ENCODE measurements at regions not wholly inside any gene's neighbourhood (a gene's known extent, or its start where the extent isn't known, plus 50 kb on each side); places are given as distances from the start of the nearest gene placed in this dataset.
"Not testable (repeated sequence)": the region's sequence is repeated elsewhere in the genome, so short reads cannot be mapped to it uniquely, and the experiment has no call there.

- DNase-seq (ENCODE audit: low spot score), result no peak
- 82% methylated on average over 20 of the region's 20 CpGs for WGBS
- H3K4me3 ChIP-seq, result no peak overlapping the region
- no peak for TF ChIP-seq POLR2A (IDR thresholded peaks at IDR 0.05)
- no peak for TF ChIP-seq POLR2AphosphoS5 (IDR thresholded peaks at IDR 0.05)
- no peak for TF ChIP-seq CTCF (IDR thresholded peaks at IDR 0.05)
- intact Hi-C loops (cut with DNase I), result no loop called here
- H3K27me3 ChIP-seq (replicated peaks; ENCODE audit: insufficient read depth), result no peaks in the 10 kb centered on the region
- H3K9me3 ChIP-seq, result no peaks in the 10 kb centered on the region
- no peaks in the 10 kb centered on the region for H3K4me1 ChIP-seq (replicated peaks)
- H3K27ac ChIP-seq, result no peak overlapping the region
- no peaks in the 10 kb centered on the region for H3K36me3 ChIP-seq
These were observed 64.1 kb upstream of the RNF32 start for GRCh38 chr7:156576216-156577058.

GRCh38 chr7:156568258-156568657 lies 72.3 kb upstream of the RNF32 start:
- intact Hi-C loops (cut with DNase I), result no loop called here

GRCh38 chr7:156566812-156567549 lies 73.6 kb upstream of the RNF32 start:
- Histone ChIP-seq H3K4me1 (replicated peaks) (no peaks in the 10 kb centered on the region), H3K36me3 (no peaks in the 10 kb centered on the region), H3K4me3 (no peak overlapping the region), H3K27ac (peak overlapping the region; percentile 14 to 25), H3K27me3 (replicated peaks; ENCODE audit: insufficient read depth) (no peaks in the 10 kb centered on the region), H3K9me3 (no peaks in the 10 kb centered on the region)
- intact Hi-C loops (cut with DNase I), result no loop called here
- no peak for DNase-seq (ENCODE audit: low spot score)
- TF ChIP-seq CTCF (IDR thresholded peaks at IDR 0.05) (no peak), POLR2AphosphoS5 (IDR thresholded peaks at IDR 0.05) (peak; percentile 48), POLR2A (IDR thresholded peaks at IDR 0.05) (no peak)
- 43% methylated on average over 8 of the region's 8 CpGs for WGBS

More at GRCh38 chr7:156568258-156568657, 72.3 kb upstream of the RNF32 start:
- Histone ChIP-seq H3K4me3 (no peak overlapping the region), H3K27me3 (replicated peaks; ENCODE audit: insufficient read depth) (no peaks in the 10 kb centered on the region), H3K36me3 (no peaks in the 10 kb centered on the region), H3K9me3 (no peaks in the 10 kb centered on the region), H3K27ac (no peak overlapping the region), H3K4me1 (replicated peaks) (no peaks in the 10 kb centered on the region)
- TF ChIP-seq POLR2AphosphoS5 (IDR thresholded peaks at IDR 0.05), result no peak
- no peak for TF ChIP-seq CTCF (IDR thresholded peaks at IDR 0.05)
- no peak for TF ChIP-seq POLR2A (IDR thresholded peaks at IDR 0.05)
- WGBS, result 81% methylated on average over 1 of the region's 1 CpG
- no peak for DNase-seq (ENCODE audit: low spot score)

- 100% methylated on average over 1 of the region's 1 CpG for WGBS
- H3K27ac ChIP-seq; H3K9me3 ChIP-seq; H3K4me1 ChIP-seq (replicated peaks); H3K27me3 ChIP-seq (replicated peaks; ENCODE audit: insufficient read depth); intact Hi-C loops (cut with DNase I); H3K36me3 ChIP-seq; DNase-seq (ENCODE audit: low spot score); H3K4me3 ChIP-seq: not testable (repeated sequence)
These were observed 75.6 kb upstream of the RNF32 start for GRCh38 chr7:156565002-156565401.

GRCh38 chr7:156560696-156561095 lies 79.9 kb upstream of the RNF32 start:
- no peaks in the 10 kb centered on the region for H3K4me1 ChIP-seq (replicated peaks)
- intact Hi-C loops (cut with DNase I), result no loop called here
- no peak overlapping the region for H3K27ac ChIP-seq
- TF ChIP-seq CTCF (IDR thresholded peaks at IDR 0.05) (no peak), POLR2A (IDR thresholded peaks at IDR 0.05) (no peak), POLR2AphosphoS5 (IDR thresholded peaks at IDR 0.05) (no peak)
- 37% methylated on average over 6 of the region's 6 CpGs for WGBS
- DNase-seq (ENCODE audit: low spot score), result no peak
- H3K4me3 ChIP-seq, result no peak overlapping the region
- no peaks in the 10 kb centered on the region for H3K9me3 ChIP-seq
- no peaks in the 10 kb centered on the region for H3K36me3 ChIP-seq
- no peaks in the 10 kb centered on the region for H3K27me3 ChIP-seq (replicated peaks; ENCODE audit: insufficient read depth)
